ENCODE measurements at regions not wholly inside any gene's neighbourhood (a gene's known extent, or its start where the extent isn't known, plus 50 kb on each side); places are given as distances from the start of the nearest gene placed in this dataset.
"Not testable (repeated sequence)": the region's sequence is repeated elsewhere in the genome, so short reads cannot be mapped to it uniquely, and the experiment has no call there.

- DNase-seq (ENCODE audit: low spot score) (no peak), FAIRE-seq (no peak)
Observed at GRCh38 chr21:25170681-25171080, 436.6 kb downstream of the MRPL39 start.

GRCh38 chr21:25169370-25169769 is 437.9 kb downstream of the MRPL39 start:
- DNase-seq (ENCODE audit: low spot score) (no peak), FAIRE-seq (no peak)

- FAIRE-seq; DNase-seq (ENCODE audit: low spot score): not testable (repeated sequence)
Observed at GRCh38 chr21:25166904-25167303, 440.4 kb downstream of the MRPL39 start.

GRCh38 chr21:25161571-25161970 is 445.7 kb downstream of the MRPL39 start:
- DNase-seq (ENCODE audit: low spot score) (no peak), FAIRE-seq (no peak)

- DNase-seq (ENCODE audit: low spot score); FAIRE-seq: not testable (repeated sequence)
Observed at GRCh38 chr21:25155020-25155419, 452.3 kb downstream of the MRPL39 start.

- FAIRE-seq (no peak), DNase-seq (ENCODE audit: low spot score) (no peak)
Observed at GRCh38 chr21:25149022-25149421, 458.3 kb downstream of the MRPL39 start.

- FAIRE-seq (no peak), DNase-seq (ENCODE audit: low spot score) (no peak)
Observed at GRCh38 chr21:25139414-25139813, 467.9 kb downstream of the MRPL39 start.

GRCh38 chr21:25133939-25134338 is 473.3 kb downstream of the MRPL39 start:
- DNase-seq (ENCODE audit: low spot score) = peak; percentile 22

GRCh38 chr21:25127811-25128210 is 479.5 kb downstream of the MRPL39 start:
- DNase-seq (ENCODE audit: low spot score) (no peak), FAIRE-seq (no peak)

More at GRCh38 chr21:25133939-25134338, 473.3 kb downstream of the MRPL39 start:
- FAIRE-seq = no peak

- FAIRE-seq (no peak), DNase-seq (ENCODE audit: low spot score) (no peak)
Observed at GRCh38 chr21:25127007-25127406, 480.3 kb downstream of the MRPL39 start.

- FAIRE-seq (no peak), DNase-seq (ENCODE audit: low spot score) (no peak)
Observed at GRCh38 chr21:25126564-25126963, 480.7 kb downstream of the MRPL39 start.

- FAIRE-seq = no peak
- no peak for DNase-seq (ENCODE audit: low spot score)
Observed at GRCh38 chr21:25118648-25119047, 488.6 kb downstream of the MRPL39 start.

- DNase-seq (ENCODE audit: low spot score) (no peak), FAIRE-seq (no peak)
Observed at GRCh38 chr21:25115021-25115420, 492.3 kb downstream of the MRPL39 start.

- FAIRE-seq = peak; percentile 93
- DNase-seq (ENCODE audit: low spot score) = peak; percentile 91
Observed at GRCh38 chr21:25107708-25108107, 499.6 kb downstream of the MRPL39 start.

GRCh38 chr21:25103500-25104207 is 503.6 kb downstream of the MRPL39 start:
- no peak for FAIRE-seq
- DNase-seq (ENCODE audit: low spot score) = no peak

GRCh38 chr21:25097648-25098047 is 509.6 kb downstream of the MRPL39 start:
- DNase-seq (ENCODE audit: low spot score) (no peak), FAIRE-seq (no peak)

- DNase-seq (ENCODE audit: low spot score) (no peak), FAIRE-seq (no peak)
Observed at GRCh38 chr21:25094695-25095094, 512.6 kb downstream of the MRPL39 start.

GRCh38 chr21:25092441-25093011 is 514.8 kb downstream of the MRPL39 start:
- DNase-seq (ENCODE audit: low spot score) (no peak), FAIRE-seq (no peak)

GRCh38 chr21:25081096-25081495 is 526.2 kb downstream of the MRPL39 start:
- DNase-seq (ENCODE audit: low spot score) (no peak), FAIRE-seq (no peak)

- DNase-seq (ENCODE audit: low spot score) (peak; percentile 30), FAIRE-seq (no peak)
Observed at GRCh38 chr21:25080661-25081060, 526.6 kb downstream of the MRPL39 start.

- no peak for FAIRE-seq
- no peak for DNase-seq (ENCODE audit: low spot score)
Observed at GRCh38 chr21:25080141-25080540, 527.1 kb downstream of the MRPL39 start.

GRCh38 chr21:25079053-25079452 is 528.2 kb downstream of the MRPL39 start:
- DNase-seq (ENCODE audit: low spot score) (no peak), FAIRE-seq (no peak)

- no peak for DNase-seq (ENCODE audit: low spot score)
- FAIRE-seq = no peak
Observed at GRCh38 chr21:25062061-25062460, 545.2 kb downstream of the MRPL39 start.

All from RCC 7860 (cell line).